DND-41 (cell line): ENCODE measurements at regions not wholly inside any gene's neighbourhood (a gene's known extent, or its start where the extent isn't known, plus 50 kb on each side); places are given as distances from the start of the nearest gene placed in this dataset.

Source experiments
- ATAC-seq: fragments of 200-7000 bp; cut with Tn5 transposase; 3 replicates; pipeline ENCODE4 v1.9.1; 2021; ENCODE audit warnings: low read depth; ENCODE audit not compliant: insufficient read depth
- DNase-seq: peaks from one replicate; pipeline ENCODE4 v3.0.0-alpha.2; 2020
- H2AFZ ChIP-seq: 2 replicates; pipeline ENCODE4 v1.6.0; 2012; ENCODE audit warnings: low read depth, low read length
- H3K27ac ChIP-seq: 2 replicates; pipeline ENCODE4 v1.5.1; 2012; ENCODE audit warnings: low read length, inconsistent platforms
- H3K27me3 ChIP-seq: fragments of 200-600 bp; sonication (generic); 2 replicates; pipeline ENCODE4 v1.6.0; 2012; ENCODE audit warnings: low read length, mild to moderate bottlenecking, inconsistent platforms; ENCODE audit not compliant: insufficient read depth, poor library complexity
- H3K36me3 ChIP-seq: 2 replicates; pipeline ENCODE4 v1.5.1; 2012; ENCODE audit warnings: low read length, inconsistent platforms; ENCODE audit not compliant: insufficient read depth
- H3K4me1 ChIP-seq: 2 replicates; pipeline ENCODE4 v1.5.1; 2012; ENCODE audit warnings: mild to moderate bottlenecking, low read length; ENCODE audit not compliant: insufficient read depth
- H3K4me2 ChIP-seq: 2 replicates; pipeline ENCODE4 v1.6.0; 2012; ENCODE audit warnings: mild to moderate bottlenecking, moderate library complexity, low read length, inconsistent platforms; ENCODE audit not compliant: insufficient read depth
- H3K4me3 ChIP-seq, 2 experiments: fragments of 200-600 bp in 1 of 2; shearing (Covaris generic) in 1 of 2; 2 replicates each; pipeline ENCODE4 v1.5.1; 2012 to 2016; ENCODE audit warnings: inconsistent platforms in 2 of 2, low read length in 2 of 2, mild to moderate bottlenecking in 2 of 2, low read depth in 1 of 2, moderate library complexity in 1 of 2
- H3K79me2 ChIP-seq: 2 replicates; pipeline ENCODE4 v1.6.0; 2012; ENCODE audit warnings: low read length, inconsistent platforms; ENCODE audit not compliant: insufficient read depth
- H3K9ac ChIP-seq: 2 replicates; pipeline ENCODE4 v1.6.0; 2012; ENCODE audit warnings: low read depth, mild to moderate bottlenecking, inconsistent platforms, low read length, moderate library complexity
- H3K9me3 ChIP-seq: 2 replicates; pipeline ENCODE4 v1.5.1; 2012; ENCODE audit warnings: low read length, moderate library complexity, mild to moderate bottlenecking, inconsistent platforms; ENCODE audit not compliant: insufficient read depth, severe bottlenecking
- H4K20me1 ChIP-seq: 2 replicates; pipeline ENCODE4 v1.6.0; 2012; ENCODE audit warnings: low read length; ENCODE audit not compliant: insufficient read depth
- CTCF ChIP-seq: IDR thresholded peaks from 2 replicates; pipeline ENCODE4 v1.5.1; 2012; ENCODE audit warnings: borderline replicate concordance, low read length, moderate library complexity, mild to moderate bottlenecking; ENCODE audit not compliant: poor library complexity, severe bottlenecking; ENCODE audit errors: extremely low read depth
- EZH2 ChIP-seq: IDR thresholded peaks from 3 replicates; pipeline ENCODE4 v1.6.1; 2012; ENCODE audit warnings: borderline replicate concordance, low read depth, mild to moderate bottlenecking, moderate library complexity, low read length, inconsistent platforms; ENCODE audit not compliant: severe bottlenecking

GRCh38 chr3:187827723-187828122 is 82.5 kb upstream of the BCL6 start:
- DNase-seq (no peak), ATAC-seq (no peak)
- H3K4me1 ChIP-seq: peaks cover 8% of the 10 kb centered on the region
- no peaks in the 10 kb centered on the region for H3K9me3 ChIP-seq
- H3K9ac ChIP-seq: no peak overlapping the region
- H2AFZ ChIP-seq: no peak overlapping the region
- H3K27ac ChIP-seq: no peak overlapping the region
- TF ChIP-seq EZH2: no peak
- TF ChIP-seq CTCF: no peak
- H3K79me2 ChIP-seq: no peaks in the 10 kb centered on the region
- no peaks in the 10 kb centered on the region for H4K20me1 ChIP-seq
- no peak overlapping the region for H3K4me3 ChIP-seq
- no peaks in the 10 kb centered on the region for H3K27me3 ChIP-seq
- H3K4me2 ChIP-seq: no peak overlapping the region
- no peaks in the 10 kb centered on the region for H3K36me3 ChIP-seq

- H3K9ac ChIP-seq: no peak overlapping the region
- no peaks in the 10 kb centered on the region for H3K27me3 ChIP-seq
- ATAC-seq (peak; percentile 49; the same call in 1 of the 3 replicates), DNase-seq (no peak)
- H3K79me2 ChIP-seq: no peaks in the 10 kb centered on the region
- no peaks in the 10 kb centered on the region for H3K9me3 ChIP-seq
- no peaks in the 10 kb centered on the region for H3K4me1 ChIP-seq
- no peak overlapping the region for H3K4me3 ChIP-seq
- no peaks in the 10 kb centered on the region for H3K36me3 ChIP-seq
- no peak overlapping the region for H3K27ac ChIP-seq
- no peak overlapping the region for H2AFZ ChIP-seq
- H4K20me1 ChIP-seq: no peaks in the 10 kb centered on the region
- H3K4me2 ChIP-seq: no peak overlapping the region
- TF ChIP-seq CTCF (no peak), EZH2 (no peak)
Observed at GRCh38 chr3:187828579-187829452, 83.5 kb upstream of the BCL6 start.

GRCh38 chr3:187830181-187830580 is 84.9 kb upstream of the BCL6 start:
- Histone ChIP-seq H3K4me2 (no peak overlapping the region), H3K4me1 (no peaks in the 10 kb centered on the region), H2AFZ (no peak overlapping the region), H3K9me3 (no peaks in the 10 kb centered on the region), H3K27me3 (no peaks in the 10 kb centered on the region), H3K36me3 (no peaks in the 10 kb centered on the region), H3K4me3 (no peak overlapping the region), H4K20me1 (no peaks in the 10 kb centered on the region), H3K27ac (no peak overlapping the region), H3K9ac (no peak overlapping the region), H3K79me2 (no peaks in the 10 kb centered on the region)
- DNase-seq (no peak), ATAC-seq (no peak)
- no peak for TF ChIP-seq EZH2
- TF ChIP-seq CTCF: no peak
